ENCODE measurements at regions not wholly inside any gene's neighbourhood (a gene's known extent, or its start where the extent isn't known, plus 50 kb on each side); places are given as distances from the start of the nearest gene placed in this dataset.
"Not testable (repeated sequence)": the region's sequence is repeated elsewhere in the genome, so short reads cannot be mapped to it uniquely, and the experiment has no call there.

DNA sequence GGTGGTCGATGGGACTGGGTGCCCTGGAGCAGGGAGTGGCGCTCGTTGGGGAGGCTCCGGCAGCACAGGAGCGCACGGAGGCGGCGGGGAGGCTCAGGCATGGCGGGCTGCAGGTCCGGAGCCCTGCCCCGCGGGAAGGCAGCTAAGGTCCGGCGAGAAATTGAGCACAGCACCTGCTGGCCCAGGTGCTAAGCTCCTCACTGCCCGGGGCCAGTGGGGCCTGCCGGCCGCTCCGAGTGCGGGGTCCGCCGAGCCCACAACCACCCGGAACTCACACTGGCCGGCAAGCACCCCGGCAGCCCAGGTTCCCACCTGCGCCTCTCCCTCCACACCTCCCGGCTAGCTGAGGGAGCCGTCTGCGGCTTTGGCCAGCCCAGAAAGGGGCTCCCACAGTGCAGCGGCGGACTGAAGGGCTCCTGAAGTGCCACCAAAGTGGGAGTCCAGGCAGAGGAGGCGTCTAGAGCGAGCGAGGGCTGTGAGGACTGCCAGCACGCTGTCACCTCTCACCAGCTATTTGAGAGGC is 88.8 kb upstream of the EEF2KMT start:
- no peaks in the 10 kb centered on the region for H3K4me1 Mint-ChIP-seq
- H3K27ac Mint-ChIP-seq = no peak overlapping the region
- H3K4me3 Mint-ChIP-seq = no peak overlapping the region
- no peaks in the 10 kb centered on the region for H3K27me3 Mint-ChIP-seq
- DNase-seq = no peak
- H3K36me3 Mint-ChIP-seq = no peaks in the 10 kb centered on the region
- H3K9me3 Mint-ChIP-seq = no peaks in the 10 kb centered on the region

DNA sequence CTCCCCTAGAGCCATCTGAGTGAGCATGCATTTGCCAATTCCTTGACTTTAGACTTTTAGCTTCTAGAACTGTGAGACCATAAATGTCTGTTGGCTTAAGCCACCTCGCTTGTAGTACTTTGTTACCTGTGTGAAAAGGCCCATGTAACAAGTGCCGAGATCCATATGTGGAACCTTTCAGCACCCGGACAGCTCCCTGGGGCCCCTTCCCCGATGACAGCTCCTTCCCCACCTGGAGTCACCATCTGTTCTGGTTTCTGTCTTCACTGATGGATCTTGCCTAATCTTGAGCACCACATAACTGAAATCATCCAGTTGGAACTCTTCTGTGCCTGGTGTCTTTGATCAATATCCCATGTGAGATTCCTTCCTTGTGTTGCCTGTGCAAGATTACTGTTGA is 78.9 kb upstream of the EEF2KMT start:
- H3K4me3 Mint-ChIP-seq = no peak overlapping the region
- no peak overlapping the region for H3K27ac Mint-ChIP-seq
- H3K36me3 Mint-ChIP-seq = no peaks in the 10 kb centered on the region
- H3K27me3 Mint-ChIP-seq = peaks cover 18% of the 10 kb centered on the region
- H3K4me1 Mint-ChIP-seq = no peaks in the 10 kb centered on the region
- DNase-seq = no peak
- peaks cover 13% of the 10 kb centered on the region for H3K9me3 Mint-ChIP-seq

DNA sequence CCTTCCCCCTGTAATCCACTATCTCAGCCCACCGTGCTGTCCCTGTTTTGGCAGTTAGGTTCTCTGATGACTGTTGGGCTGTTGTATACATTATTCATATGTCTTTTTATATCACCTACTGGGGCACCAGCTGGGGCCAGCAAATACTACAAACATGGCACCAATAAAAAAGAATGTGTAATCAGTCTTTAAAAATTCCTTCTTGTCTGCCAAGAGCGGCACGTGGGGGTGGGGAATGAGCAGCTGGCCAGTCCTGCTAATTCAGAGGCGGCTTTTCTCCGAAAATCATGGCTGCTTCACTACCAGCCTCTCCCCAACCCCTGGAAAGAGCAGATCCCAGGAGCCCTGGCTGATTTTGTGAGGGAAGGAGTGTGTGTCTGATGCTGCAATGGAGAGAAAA is 77.7 kb upstream of the EEF2KMT start:
- no peak overlapping the region for H3K4me3 Mint-ChIP-seq
- H3K27ac Mint-ChIP-seq = no peak overlapping the region
- no peaks in the 10 kb centered on the region for H3K4me1 Mint-ChIP-seq
- DNase-seq = no peak
- H3K9me3 Mint-ChIP-seq = peaks cover 13% of the 10 kb centered on the region
- no peaks in the 10 kb centered on the region for H3K36me3 Mint-ChIP-seq
- peaks cover 10% of the 10 kb centered on the region for H3K27me3 Mint-ChIP-seq

DNA sequence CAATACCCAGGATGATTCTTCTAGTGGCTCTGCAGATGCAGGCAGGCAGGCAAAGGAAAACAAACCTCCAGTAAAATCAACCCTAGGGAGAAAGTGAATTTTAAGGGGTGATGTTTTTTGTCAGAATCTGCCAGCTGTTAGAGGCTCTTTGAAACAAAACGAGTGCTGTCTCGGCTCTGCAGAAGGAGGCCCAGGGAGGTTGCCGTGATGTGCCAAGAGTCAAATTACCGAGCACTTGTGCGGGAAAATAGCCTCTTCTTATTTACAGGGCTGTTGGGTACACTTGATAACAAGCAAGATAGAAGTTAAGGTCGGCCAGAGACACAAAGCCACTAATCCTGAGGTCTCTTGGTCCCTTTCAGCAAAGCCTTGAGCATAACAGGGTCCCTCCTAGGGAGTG is 68.9 kb upstream of the EEF2KMT start:
- H3K9me3 Mint-ChIP-seq = peaks cover 5% of the 10 kb centered on the region

DNA sequence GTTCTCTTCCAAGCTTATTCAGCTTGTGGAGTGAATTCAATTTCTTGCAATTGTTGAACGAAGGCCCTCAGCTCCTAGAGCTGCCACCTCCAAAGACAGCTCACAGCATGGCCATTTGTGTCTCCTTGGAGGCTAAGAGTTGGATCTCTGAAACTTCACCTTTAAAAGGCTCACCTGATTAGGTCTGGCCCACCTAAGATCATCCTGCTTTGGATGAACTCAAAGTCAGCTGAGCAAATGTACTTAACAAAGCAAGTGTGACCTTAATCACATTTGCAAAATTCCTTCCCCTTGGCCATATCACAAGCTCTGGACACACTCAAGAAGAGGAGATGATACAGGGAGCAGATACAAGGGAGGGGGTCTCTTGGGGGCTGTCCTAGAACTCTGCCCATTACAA is 67.8 kb upstream of the EEF2KMT start:
- not testable (repeated sequence) for H3K4me1 Mint-ChIP-seq, DNase-seq, H3K9me3 Mint-ChIP-seq, H3K4me3 Mint-ChIP-seq, H3K27ac Mint-ChIP-seq, H3K36me3 Mint-ChIP-seq
- peaks cover 18% of the 10 kb centered on the region for H3K27me3 Mint-ChIP-seq

More for the DNA sequence above, 68.9 kb upstream of the EEF2KMT start:
- Mint-ChIP-seq H3K27ac (no peak overlapping the region), H3K27me3 (peaks cover 18% of the 10 kb centered on the region), H3K4me3 (no peak overlapping the region), H3K4me1 (no peaks in the 10 kb centered on the region), H3K36me3 (no peaks in the 10 kb centered on the region)
- no peak for DNase-seq

DNA sequence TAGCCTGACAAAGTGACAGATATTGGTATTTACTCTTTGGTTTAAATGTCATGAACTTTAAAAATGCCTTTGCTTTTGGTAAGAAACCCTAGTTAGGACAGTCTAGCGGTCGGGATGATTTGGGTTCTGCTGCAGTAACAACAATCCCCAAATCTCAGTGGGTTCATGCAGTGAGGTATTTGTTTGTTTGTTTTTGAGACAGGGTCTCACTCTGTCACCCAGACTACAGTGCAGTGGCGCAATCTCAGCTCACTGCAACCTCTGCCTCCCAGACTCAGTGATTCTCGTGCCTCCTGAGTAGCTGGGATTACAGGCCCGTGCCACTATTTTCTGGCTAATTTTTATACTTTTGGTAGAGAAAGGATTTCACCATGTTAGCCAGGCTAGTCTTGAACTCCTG is 65.2 kb upstream of the EEF2KMT start:
- not testable (repeated sequence) for H3K27ac Mint-ChIP-seq, H3K36me3 Mint-ChIP-seq, H3K4me3 Mint-ChIP-seq, H3K9me3 Mint-ChIP-seq, H3K4me1 Mint-ChIP-seq, DNase-seq
- peaks cover 18% of the 10 kb centered on the region for H3K27me3 Mint-ChIP-seq

DNA sequence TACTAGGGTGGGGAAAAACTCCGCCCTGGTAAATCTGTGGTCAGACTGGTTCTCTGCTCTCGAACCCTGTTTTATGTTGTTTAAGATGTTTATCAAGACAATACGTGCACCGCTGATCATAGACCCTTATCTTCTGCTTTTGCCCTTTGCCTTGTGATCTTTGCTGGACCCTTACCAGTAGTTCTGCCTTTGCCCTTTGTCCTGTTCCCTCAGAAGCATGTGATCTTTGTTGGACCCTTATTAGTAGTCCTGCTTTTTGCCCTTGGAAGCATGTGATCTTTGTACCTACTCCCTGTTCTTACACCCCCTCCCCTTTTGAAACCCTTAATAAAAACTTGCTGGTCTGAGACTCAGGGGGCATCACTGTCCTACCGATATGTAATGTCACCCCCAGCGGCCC is 64.3 kb upstream of the EEF2KMT start:
- not testable (repeated sequence) for DNase-seq, H3K4me3 Mint-ChIP-seq, H3K4me1 Mint-ChIP-seq, H3K36me3 Mint-ChIP-seq, H3K27ac Mint-ChIP-seq, H3K9me3 Mint-ChIP-seq
- peaks cover 13% of the 10 kb centered on the region for H3K27me3 Mint-ChIP-seq

DNA sequence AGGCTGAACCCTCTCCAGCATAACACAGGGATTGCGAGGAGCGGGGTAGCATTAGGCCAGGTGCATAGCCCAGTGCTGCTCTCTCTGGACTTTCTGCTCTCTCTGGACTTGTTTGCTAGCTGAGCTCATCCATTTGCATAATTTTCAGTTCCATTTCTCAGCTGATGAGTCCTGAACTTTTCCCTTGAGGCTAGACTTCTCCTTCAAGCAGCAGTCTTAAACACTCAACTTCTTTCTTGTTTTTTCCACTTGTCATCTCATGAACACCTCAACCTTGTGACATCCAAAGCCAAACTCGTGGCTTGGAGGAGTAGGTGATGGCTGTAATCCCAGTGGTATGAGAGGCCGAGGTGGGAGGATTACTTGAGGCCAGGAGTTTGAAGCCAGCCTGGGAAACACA is 62.4 kb upstream of the EEF2KMT start:
- not testable (repeated sequence) for H3K36me3 Mint-ChIP-seq, DNase-seq, H3K4me3 Mint-ChIP-seq, H3K27ac Mint-ChIP-seq, H3K4me1 Mint-ChIP-seq, H3K27me3 Mint-ChIP-seq, H3K9me3 Mint-ChIP-seq

DNA sequence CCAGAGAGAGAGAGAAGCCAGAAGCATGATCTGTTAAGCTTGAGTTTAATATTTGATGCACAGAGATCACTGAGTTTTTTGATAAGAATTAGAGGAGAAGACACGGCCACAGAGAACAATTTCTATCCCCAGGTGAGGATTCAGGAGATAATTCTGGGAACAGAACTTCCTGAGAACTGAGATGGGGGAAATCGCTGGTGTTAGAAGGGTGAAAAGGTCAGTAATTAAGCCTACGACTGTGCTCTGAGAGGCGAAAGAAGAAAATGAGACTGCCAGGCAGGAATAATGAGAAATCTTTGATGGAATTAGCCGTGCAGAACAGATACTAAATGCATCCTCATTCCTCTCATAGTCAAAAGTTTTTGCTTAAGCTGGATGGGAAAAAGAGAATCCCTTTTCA is 61.9 kb upstream of the EEF2KMT start:
- H3K9me3 Mint-ChIP-seq, H3K27ac Mint-ChIP-seq, H3K4me1 Mint-ChIP-seq, DNase-seq, H3K27me3 Mint-ChIP-seq, H3K36me3 Mint-ChIP-seq, H3K4me3 Mint-ChIP-seq: not testable (repeated sequence)

DNA sequence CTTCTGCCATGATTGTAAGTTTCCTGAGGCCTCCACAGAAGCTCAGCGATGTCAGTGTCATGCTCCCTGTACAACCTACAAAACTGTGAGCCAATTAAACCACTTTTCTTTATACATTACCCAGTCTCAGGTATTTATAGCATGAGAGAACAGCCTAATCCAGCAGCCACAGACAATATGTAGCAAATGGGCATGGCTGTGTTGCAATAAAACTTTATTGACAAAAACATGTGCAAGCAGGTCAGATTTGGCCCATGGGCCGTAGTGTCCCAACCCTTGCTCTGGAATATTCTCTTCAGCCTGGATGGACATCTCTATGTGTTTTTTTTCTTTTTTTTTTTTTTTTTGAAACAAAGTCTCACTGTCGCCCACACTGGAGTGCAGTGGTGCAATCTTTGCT is 60.9 kb upstream of the EEF2KMT start:
- no peak for DNase-seq
- Mint-ChIP-seq H3K4me1 (no peaks in the 10 kb centered on the region), H3K27me3 (peaks cover 10% of the 10 kb centered on the region), H3K27ac (no peak overlapping the region), H3K36me3 (no peaks in the 10 kb centered on the region), H3K4me3 (no peak overlapping the region), H3K9me3 (peaks cover 5% of the 10 kb centered on the region)

DNA sequence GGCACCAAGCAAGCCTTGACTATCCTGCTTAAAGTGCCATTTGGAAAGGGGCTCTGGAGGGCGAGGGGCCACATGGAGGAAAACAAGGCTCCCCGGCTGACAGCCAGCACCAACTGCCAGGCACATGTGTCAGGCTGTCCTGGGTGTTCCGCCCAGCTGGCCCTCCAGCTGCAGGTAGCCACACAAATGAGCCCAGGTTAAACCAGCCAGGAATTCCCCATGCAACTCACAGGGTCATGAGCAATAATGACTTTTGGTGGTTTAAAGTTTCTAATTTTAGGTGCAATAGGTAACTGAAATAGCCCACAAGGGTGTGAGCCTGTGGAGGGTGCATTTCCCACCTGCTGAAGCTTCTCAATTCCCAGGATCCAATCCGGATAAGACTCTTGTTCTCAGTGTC is 58.9 kb upstream of the EEF2KMT start:
- not testable (repeated sequence) for H3K4me3 Mint-ChIP-seq, H3K4me1 Mint-ChIP-seq, H3K9me3 Mint-ChIP-seq, DNase-seq, H3K36me3 Mint-ChIP-seq, H3K27ac Mint-ChIP-seq
- H3K27me3 Mint-ChIP-seq = peaks cover 12% of the 10 kb centered on the region

DNA sequence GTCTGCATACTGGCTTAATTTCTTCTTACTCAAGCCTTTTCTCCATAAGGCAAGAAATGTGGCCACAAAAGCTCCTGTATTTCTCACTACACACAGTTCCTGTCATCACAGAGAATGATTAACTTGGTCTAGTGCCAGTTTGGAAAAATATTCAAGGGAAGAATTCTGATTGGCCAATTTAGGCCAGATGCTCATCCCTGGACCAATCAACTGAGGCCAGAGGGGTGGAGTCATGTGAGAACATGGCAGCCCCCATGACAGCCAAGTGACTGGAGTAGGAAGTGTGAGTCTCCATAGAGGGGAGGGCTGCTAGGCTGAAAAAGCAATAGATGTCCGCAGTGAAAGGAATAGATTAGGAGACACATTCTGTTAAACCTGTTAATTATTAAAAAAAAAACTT is 56.4 kb upstream of the EEF2KMT start:
- DNase-seq, H3K36me3 Mint-ChIP-seq, H3K4me1 Mint-ChIP-seq, H3K9me3 Mint-ChIP-seq, H3K4me3 Mint-ChIP-seq, H3K27ac Mint-ChIP-seq: not testable (repeated sequence)
- peaks cover 12% of the 10 kb centered on the region for H3K27me3 Mint-ChIP-seq

DNA sequence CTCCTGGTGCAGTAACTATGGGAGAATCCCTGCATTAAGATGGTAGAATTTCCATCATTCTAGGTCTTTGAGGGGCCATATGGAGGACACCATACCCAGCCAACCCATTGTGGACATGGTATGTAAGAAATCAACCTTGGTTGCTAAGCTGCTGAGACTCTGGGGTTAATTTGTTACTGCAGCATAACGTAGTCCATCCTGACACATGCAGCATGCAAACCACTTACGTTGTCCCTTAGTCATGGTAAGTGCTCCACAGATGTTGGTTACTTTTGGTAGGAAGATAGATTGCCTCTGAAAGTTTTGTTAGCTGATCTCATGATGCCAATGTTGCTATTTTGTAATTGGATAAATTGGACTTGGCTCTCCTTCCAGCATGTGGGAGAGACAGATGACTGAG is 53.8 kb upstream of the EEF2KMT start:
- peaks cover 15% of the 10 kb centered on the region for H3K27me3 Mint-ChIP-seq
- not testable (repeated sequence) for H3K4me1 Mint-ChIP-seq, H3K36me3 Mint-ChIP-seq, H3K27ac Mint-ChIP-seq, H3K4me3 Mint-ChIP-seq, DNase-seq, H3K9me3 Mint-ChIP-seq
